Fibroblast of pulmonary artery (primary cell): ENCODE measurements at regions not wholly inside any gene's neighbourhood (a gene's known extent, or its start where the extent isn't known, plus 50 kb on each side); places are given as distances from the start of the nearest gene placed in this dataset.

Experiments used
- DNase-seq: peaks from one replicate; pipeline ENCODE4 v3.0.0-alpha.2; 2010; ENCODE audit warnings: low read depth
- H3K4me3 ChIP-seq: replicated peaks from 2 replicates; pipeline ENCODE4 v1.5.1; 2011; ENCODE audit warnings: low read depth, mild to moderate bottlenecking, control low read depth, low read length, moderate library complexity
- CTCF ChIP-seq: IDR thresholded peaks from 2 replicates; pipeline ENCODE4 v1.5.1; 2011; ENCODE audit warnings: mild to moderate bottlenecking, control low read depth, low read length, inconsistent platforms; ENCODE audit errors: missing control alignments

GRCh38 chr6:140059947-140060346, 685.5 kb upstream of the CITED2 start:
- H3K4me3 ChIP-seq: no peak overlapping the region
- TF ChIP-seq CTCF: no peak
- DNase-seq: no peak

GRCh38 chr6:140058863-140059262, 684.4 kb upstream of the CITED2 start:
- no peak for TF ChIP-seq CTCF
- DNase-seq: no peak
- H3K4me3 ChIP-seq: no peak overlapping the region

- peak; percentile 68 for DNase-seq
Measured at GRCh38 chr6:140052736-140053729, 678.6 kb upstream of the CITED2 start.

GRCh38 chr6:140051521-140052512, 677.4 kb upstream of the CITED2 start:
- no peak for TF ChIP-seq CTCF
- peak; percentile 97 for DNase-seq
- H3K4me3 ChIP-seq: no peak overlapping the region

More at GRCh38 chr6:140052736-140053729, 678.6 kb upstream of the CITED2 start:
- peak; percentile 53 for TF ChIP-seq CTCF
- H3K4me3 ChIP-seq: no peak overlapping the region

GRCh38 chr6:140050101-140050995, 675.9 kb upstream of the CITED2 start:
- TF ChIP-seq CTCF: no peak
- peak; percentile 84 for DNase-seq
- H3K4me3 ChIP-seq: no peak overlapping the region

- TF ChIP-seq CTCF: no peak
- H3K4me3 ChIP-seq: no peak overlapping the region
- DNase-seq: no peak
Measured at GRCh38 chr6:140049251-140049650, 674.8 kb upstream of the CITED2 start.
